ENCODE measurements at regions not wholly inside any gene's neighbourhood (a gene's known extent, or its start where the extent isn't known, plus 50 kb on each side); places are given as distances from the start of the nearest gene placed in this dataset.

GRCh38 chr13:27679896-27680295 is 58.2 kb downstream of the POLR1D start:
- TF ChIP-seq YBX1 (IDR thresholded peaks at IDR 0.05): no peak
- no peak for TF ChIP-seq POLR2A (IDR thresholded peaks at IDR 0.05; ENCODE audit: low read depth, low read length)
- TF ChIP-seq JUND (IDR thresholded peaks at IDR 0.05; ENCODE audit: low read depth, low read length): no peak

Measured in GM12878 (cell line).